GM19438 (cell line): ENCODE measurements at regions not wholly inside any gene's neighbourhood (a gene's known extent, or its start where the extent isn't known, plus 50 kb on each side); places are given as distances from the start of the nearest gene placed in this dataset.
A peak's percentile ranks its signal among the peaks of the same experiment; 100 is the strongest.
"Not testable (repeated sequence)": the region's sequence is repeated elsewhere in the genome, so short reads cannot be mapped to it uniquely, and the experiment has no call there.

Source experiments
- ATAC-seq: cut with Tn5 transposase; IDR thresholded peaks from one replicate; pipeline ENCODE4 v1.9.1; 2021; ENCODE audit warnings: low read depth; ENCODE audit not compliant: unreplicated experiment

GRCh38 chr4:38532908-38533499 is 131.0 kb upstream of the KLF3 start:
- no peak for ATAC-seq

- no peak for ATAC-seq
These were observed 129.5 kb upstream of the KLF3 start for GRCh38 chr4:38534344-38535045.

- not testable (repeated sequence) for ATAC-seq
These were observed 128.9 kb upstream of the KLF3 start for GRCh38 chr4:38535071-38535470.

- no peak for ATAC-seq
These were observed 128.3 kb upstream of the KLF3 start for GRCh38 chr4:38535717-38536116.

GRCh38 chr4:38536716-38537115 is 127.3 kb upstream of the KLF3 start:
- no peak for ATAC-seq

GRCh38 chr4:38537666-38538065 is 126.3 kb upstream of the KLF3 start:
- ATAC-seq = no peak

GRCh38 chr4:38538517-38538916 is 125.5 kb upstream of the KLF3 start:
- ATAC-seq = no peak

- no peak for ATAC-seq
These were observed 124.5 kb upstream of the KLF3 start for GRCh38 chr4:38539501-38539900.

GRCh38 chr4:38547052-38547451 is 116.9 kb upstream of the KLF3 start:
- no peak for ATAC-seq

- no peak for ATAC-seq
These were observed 115.7 kb upstream of the KLF3 start for GRCh38 chr4:38548256-38548655.

GRCh38 chr4:38559374-38559773 is 104.6 kb upstream of the KLF3 start:
- ATAC-seq = no peak

GRCh38 chr4:38560340-38560739 is 103.7 kb upstream of the KLF3 start:
- ATAC-seq = peak; percentile 16

- ATAC-seq = peak; percentile 78
These were observed 103.0 kb upstream of the KLF3 start for GRCh38 chr4:38560768-38561558.

- no peak for ATAC-seq
These were observed 101.2 kb upstream of the KLF3 start for GRCh38 chr4:38562751-38563198.

- no peak for ATAC-seq
These were observed 100.1 kb upstream of the KLF3 start for GRCh38 chr4:38563707-38564495.

GRCh38 chr4:38565271-38566199 is 98.5 kb upstream of the KLF3 start:
- ATAC-seq = no peak

- no peak for ATAC-seq
These were observed 97.1 kb upstream of the KLF3 start for GRCh38 chr4:38566806-38567398.

GRCh38 chr4:38567457-38567856 is 96.5 kb upstream of the KLF3 start:
- ATAC-seq = no peak

GRCh38 chr4:38568768-38569167 is 95.2 kb upstream of the KLF3 start:
- ATAC-seq = no peak
